ENCODE measurements at regions not wholly inside any gene's neighbourhood (a gene's known extent, or its start where the extent isn't known, plus 50 kb on each side); places are given as distances from the start of the nearest gene placed in this dataset.

GRCh38 chr17:15893658-15894024, 51.3 kb upstream of the ADORA2B start:
- H3K27me3 ChIP-seq (ENCODE audit: control insufficient read depth in 2 of 2, insufficient read depth in 2 of 2, low read length in 2 of 2) = no peaks in the 10 kb centered on the region
- H3K4me3 ChIP-seq (ENCODE audit: low read length in 2 of 2) = no peak overlapping the region
- peaks cover 0 to 8% of the 10 kb centered on the region in 2 donors for H3K4me1 ChIP-seq (ENCODE audit: control insufficient read depth in 2 of 2, insufficient read depth in 2 of 2, low read length in 2 of 2)
- H3K9me3 ChIP-seq (ENCODE audit: control insufficient read depth in 2 of 2, low read length in 2 of 2) = no peaks in the 10 kb centered on the region
- H3K36me3 ChIP-seq (ENCODE audit: control insufficient read depth in 2 of 2, insufficient read depth in 2 of 2, low read length in 2 of 2) = no peaks in the 10 kb centered on the region
- no peak overlapping the region for H3K9ac ChIP-seq (ENCODE audit: low read depth in 1 of 2, low read length in 2 of 2)
- no peak overlapping the region for H3K27ac ChIP-seq (ENCODE audit: low read depth in 2 of 2, low read length in 2 of 2)

- no peak overlapping the region for H3K4me3 ChIP-seq (ENCODE audit: low read length in 2 of 2)
- peaks cover 0 to 8% of the 10 kb centered on the region in 2 donors for H3K4me1 ChIP-seq (ENCODE audit: control insufficient read depth in 2 of 2, insufficient read depth in 2 of 2, low read length in 2 of 2)
- H3K27me3 ChIP-seq (ENCODE audit: control insufficient read depth in 2 of 2, insufficient read depth in 2 of 2, low read length in 2 of 2) = no peaks in the 10 kb centered on the region
- H3K27ac ChIP-seq (ENCODE audit: low read depth in 2 of 2, low read length in 2 of 2) = no peak overlapping the region
- no peaks in the 10 kb centered on the region for H3K9me3 ChIP-seq (ENCODE audit: control insufficient read depth in 2 of 2, low read length in 2 of 2)
- no peak overlapping the region for H3K9ac ChIP-seq (ENCODE audit: low read depth in 1 of 2, low read length in 2 of 2)
- no peaks in the 10 kb centered on the region for H3K36me3 ChIP-seq (ENCODE audit: control insufficient read depth in 2 of 2, insufficient read depth in 2 of 2, low read length in 2 of 2)
Observed at GRCh38 chr17:15894258-15894657, 50.7 kb upstream of the ADORA2B start.

GRCh38 chr17:15894913-15895658, 49.8 kb upstream of the ADORA2B start:
- Histone ChIP-seq H3K9ac (ENCODE audit: low read depth in 1 of 2, low read length in 2 of 2) (no peak overlapping the region), H3K27me3 (ENCODE audit: control insufficient read depth in 2 of 2, insufficient read depth in 2 of 2, low read length in 2 of 2) (no peaks in the 10 kb centered on the region), H3K4me3 (ENCODE audit: low read length in 2 of 2) (no peak overlapping the region), H3K9me3 (ENCODE audit: control insufficient read depth in 2 of 2, low read length in 2 of 2) (no peaks in the 10 kb centered on the region), H3K36me3 (ENCODE audit: control insufficient read depth in 2 of 2, insufficient read depth in 2 of 2, low read length in 2 of 2) (no peaks in the 10 kb centered on the region), H3K4me1 (ENCODE audit: control insufficient read depth in 2 of 2, insufficient read depth in 2 of 2, low read length in 2 of 2) (peaks cover 0 to 8% of the 10 kb centered on the region in 2 donors), H3K27ac (ENCODE audit: low read depth in 2 of 2, low read length in 2 of 2) (no peak overlapping the region)
